PC-3 (cell line): ENCODE measurements at regions not wholly inside any gene's neighbourhood (a gene's known extent, or its start where the extent isn't known, plus 50 kb on each side); places are given as distances from the start of the nearest gene placed in this dataset.

Experiments used
- ATAC-seq: fragments of 200-7000 bp; cut with Tn5 transposase; 2 replicates; pipeline ENCODE4 v1.9.1; 2020; ENCODE audit warnings: mild to moderate bottlenecking, moderate library complexity
- BruUV-seq: library from RNA; stranded (reverse); fragments of 400-500 nt; replicated peaks from 2 replicates; lab custom pipeline; 2021; lab: Mats Ljungman, UMichigan
- CTCF ChIA-PET: fragments of 300-600 bp; sonication (Branson Sonifier 250); formaldehyde crosslinking; loops from one replicate; lab custom pipeline; 2022; ENCODE audit warnings: antibody characterized with exemption; lab: Charles Lee
- POLR2A ChIA-PET: fragments of 300-600 bp; sonication (Branson Sonifier 250); formaldehyde crosslinking; loops from one replicate; lab custom pipeline; 2022; ENCODE audit warnings: antibody characterized with exemption; ENCODE audit not compliant: unreplicated experiment; lab: Charles Lee
- DNase-seq: peaks from one replicate; pipeline ENCODE4 v3.0.0-alpha.2; 2015
- H2AFZ ChIP-seq: fragments of 300-600 bp; sonication (generic); 2 replicates; pipeline ENCODE4 v1.6.0; 2016; ENCODE audit warnings: antibody characterized with exemption, low read length
- H3F3A ChIP-seq: fragments of 300-600 bp; sonication (generic); one replicate; pipeline ENCODE4 v1.6.0; 2017; ENCODE audit warnings: antibody characterized with exemption, low read length, control low read depth, mild to moderate bottlenecking; ENCODE audit not compliant: unreplicated experiment
- H3K27ac ChIP-seq: fragments of 300-600 bp; sonication (generic); 2 replicates; pipeline ENCODE4 v1.5.1; 2016; ENCODE audit warnings: mild to moderate bottlenecking, low read length
- H3K27me3 ChIP-seq: fragments of 300-600 bp; sonication (generic); 2 replicates; pipeline ENCODE4 v1.6.1; 2016; ENCODE audit warnings: low read length, mixed read lengths
- H3K36me3 ChIP-seq: fragments of 300-600 bp; sonication (generic); 2 replicates; pipeline ENCODE4 v1.6.1; 2016; ENCODE audit warnings: low read depth, mixed run types, low read length, mixed read lengths
- H3K4me1 ChIP-seq: fragments of 300-600 bp; sonication (generic); 2 replicates; pipeline ENCODE4 v1.5.1; 2016; ENCODE audit warnings: low read length; ENCODE audit not compliant: insufficient read depth
- H3K4me2 ChIP-seq: fragments of 300-600 bp; sonication (generic); 2 replicates; pipeline ENCODE4 v1.6.0; 2016; ENCODE audit warnings: low read length
- H3K4me3 ChIP-seq: fragments of 300-600 bp; sonication (generic); 2 replicates; pipeline ENCODE4 v1.5.1; 2016; ENCODE audit warnings: mild to moderate bottlenecking, low read length, mixed read lengths
- H3K79me2 ChIP-seq: fragments of 300-600 bp; sonication (generic); 2 replicates; pipeline ENCODE4 v1.6.1; 2017; ENCODE audit warnings: low read length, mixed read lengths
- H3K9ac ChIP-seq: fragments of 300-600 bp; sonication (generic); 2 replicates; pipeline ENCODE4 v1.6.0; 2016; ENCODE audit warnings: mild to moderate bottlenecking, low read length
- H3K9me2 ChIP-seq: fragments of 300-600 bp; sonication (generic); replicated peaks from 2 replicates; pipeline ENCODE4 v1.6.1; 2016; ENCODE audit warnings: mixed run types, low read length, mixed read lengths
- H3K9me3 ChIP-seq: fragments of 300-600 bp; sonication (generic); 2 replicates; pipeline ENCODE4 v1.6.1; 2016; ENCODE audit warnings: low read length, mixed read lengths
- H4K20me1 ChIP-seq: fragments of 300-600 bp; sonication (generic); 2 replicates; pipeline ENCODE4 v1.6.1; 2016; ENCODE audit warnings: low read length, mixed read lengths
- EZH2 ChIP-seq: fragments of 300-600 bp; sonication (generic); IDR thresholded peaks from one replicate; pipeline ENCODE4 v1.6.1; 2017; ENCODE audit warnings: antibody characterized with exemption, mild to moderate bottlenecking, low read length; ENCODE audit not compliant: unreplicated experiment
- EZH2phosphoT487 ChIP-seq: fragments of 300-600 bp; sonication (generic); IDR thresholded peaks from 2 replicates; pipeline ENCODE4 v1.6.1; 2018; ENCODE audit warnings: mild to moderate bottlenecking, antibody characterized with exemption, low read length, borderline replicate concordance
- intact Hi-C: fragments of 100-400 bp; cut with micrococcal nuclease; formaldehyde crosslinking; loops from 2 replicates; pipeline ENCODE4 v1.9.0; 2023
- TF ChIP-seq, protein P1 (sequence below): fragments of 300-600 bp; sonication (generic); conservative IDR thresholded peaks from 2 replicates; pipeline ENCODE4 v1.5.1; 2017; ENCODE audit warnings: antibody characterized with exemption, low read depth, mild to moderate bottlenecking, low read length

GRCh38 chr10:117752103-117752502 is 209.6 kb downstream of the EMX2 start:
- ChIA-PET CTCF (no interaction called here), POLR2A (no interaction called here)
- intact Hi-C loops, result no loop called here
- no peaks in the 10 kb centered on the region for H3K79me2 ChIP-seq
- no peak overlapping the region for H3K9ac ChIP-seq
- no peak overlapping the region for H3K4me2 ChIP-seq
- H3K4me3 ChIP-seq, result no peak overlapping the region
- H3K9me2 ChIP-seq, result no peaks in the 10 kb centered on the region
- DNase-seq (no peak), ATAC-seq (no peak)
- H3K27ac ChIP-seq, result no peak overlapping the region
- no TSS peak for BruUV-seq
- no peak for TF ChIP-seq EZH2
- TF ChIP-seq EZH2phosphoT487, result no peak
- TF ChIP-seq, protein P1, sequence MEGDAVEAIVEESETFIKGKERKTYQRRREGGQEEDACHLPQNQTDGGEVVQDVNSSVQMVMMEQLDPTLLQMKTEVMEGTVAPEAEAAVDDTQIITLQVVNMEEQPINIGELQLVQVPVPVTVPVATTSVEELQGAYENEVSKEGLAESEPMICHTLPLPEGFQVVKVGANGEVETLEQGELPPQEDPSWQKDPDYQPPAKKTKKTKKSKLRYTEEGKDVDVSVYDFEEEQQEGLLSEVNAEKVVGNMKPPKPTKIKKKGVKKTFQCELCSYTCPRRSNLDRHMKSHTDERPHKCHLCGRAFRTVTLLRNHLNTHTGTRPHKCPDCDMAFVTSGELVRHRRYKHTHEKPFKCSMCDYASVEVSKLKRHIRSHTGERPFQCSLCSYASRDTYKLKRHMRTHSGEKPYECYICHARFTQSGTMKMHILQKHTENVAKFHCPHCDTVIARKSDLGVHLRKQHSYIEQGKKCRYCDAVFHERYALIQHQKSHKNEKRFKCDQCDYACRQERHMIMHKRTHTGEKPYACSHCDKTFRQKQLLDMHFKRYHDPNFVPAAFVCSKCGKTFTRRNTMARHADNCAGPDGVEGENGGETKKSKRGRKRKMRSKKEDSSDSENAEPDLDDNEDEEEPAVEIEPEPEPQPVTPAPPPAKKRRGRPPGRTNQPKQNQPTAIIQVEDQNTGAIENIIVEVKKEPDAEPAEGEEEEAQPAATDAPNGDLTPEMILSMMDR, result no peak
- H3F3A ChIP-seq, result no peaks in the 10 kb centered on the region
- H3K36me3 ChIP-seq, result no peaks in the 10 kb centered on the region
- no peaks in the 10 kb centered on the region for H3K4me1 ChIP-seq
- H3K27me3 ChIP-seq, result peaks cover 39% of the 10 kb centered on the region
- H3K9me3 ChIP-seq, result no peaks in the 10 kb centered on the region
- H4K20me1 ChIP-seq, result no peaks in the 10 kb centered on the region
- no peak overlapping the region for H2AFZ ChIP-seq

GRCh38 chr10:117754770-117755658 is 212.5 kb downstream of the EMX2 start:
- DNase-seq (no peak), ATAC-seq (no peak)
- Histone ChIP-seq H3K27ac (no peak overlapping the region), H3K27me3 (peaks cover 28% of the 10 kb centered on the region), H3K4me1 (no peaks in the 10 kb centered on the region), H3K9ac (no peak overlapping the region), H3K4me3 (no peak overlapping the region), H3K79me2 (no peaks in the 10 kb centered on the region), H3K9me3 (no peaks in the 10 kb centered on the region), H3K4me2 (no peak overlapping the region), H2AFZ (no peak overlapping the region), H4K20me1 (no peaks in the 10 kb centered on the region), H3F3A (no peaks in the 10 kb centered on the region), H3K9me2 (no peaks in the 10 kb centered on the region), H3K36me3 (no peaks in the 10 kb centered on the region)
- intact Hi-C loops, result no loop called here
- TF ChIP-seq EZH2, result no peak
- POLR2A ChIA-PET, result no interaction called here
- no TSS peak for BruUV-seq
- CTCF ChIA-PET, result no interaction called here

GRCh38 chr10:117755659-117756014 is 213.1 kb downstream of the EMX2 start:
- no peaks in the 10 kb centered on the region for H3K36me3 ChIP-seq
- ChIA-PET POLR2A (no interaction called here), CTCF (no interaction called here)
- no peak overlapping the region for H3K4me2 ChIP-seq
- H3K4me1 ChIP-seq, result no peaks in the 10 kb centered on the region
- no peak overlapping the region for H3K27ac ChIP-seq
- no peaks in the 10 kb centered on the region for H3K79me2 ChIP-seq
- no peak overlapping the region for H2AFZ ChIP-seq
- no peak overlapping the region for H3K4me3 ChIP-seq
- DNase-seq (no peak), ATAC-seq (no peak)
- H3F3A ChIP-seq, result no peaks in the 10 kb centered on the region
- TF ChIP-seq EZH2 (no peak), EZH2phosphoT487 (no peak)
- TF ChIP-seq, protein P1, result no peak
- H3K9ac ChIP-seq, result no peak overlapping the region
- peaks cover 35% of the 10 kb centered on the region for H3K27me3 ChIP-seq
- H4K20me1 ChIP-seq, result no peaks in the 10 kb centered on the region
- no peaks in the 10 kb centered on the region for H3K9me2 ChIP-seq
- no TSS peak for BruUV-seq
- H3K9me3 ChIP-seq, result no peaks in the 10 kb centered on the region
- intact Hi-C loops, result no loop called here
